ENCODE measurements at regions not wholly inside any gene's neighbourhood (a gene's known extent, or its start where the extent isn't known, plus 50 kb on each side); places are given as distances from the start of the nearest gene placed in this dataset.

GRCh38 chr7:57385668-57386067, 64.3 kb upstream of the ZNF716 start:
- no peak overlapping the region for H3K4me3 ChIP-seq
- TF ChIP-seq CTCF (IDR thresholded peaks at IDR 0.05): no peak
- no peak overlapping the region for H3K27ac ChIP-seq
- no peak for DNase-seq (ENCODE audit: low spot score)

GRCh38 chr7:57388761-57389160, 61.2 kb upstream of the ZNF716 start:
- Histone ChIP-seq H3K4me3 (no peak overlapping the region), H3K27ac (no peak overlapping the region)
- no peak for TF ChIP-seq CTCF (IDR thresholded peaks at IDR 0.05)
- no peak for DNase-seq (ENCODE audit: low spot score)

GRCh38 chr7:57398548-57398947, 51.4 kb upstream of the ZNF716 start:
- H3K4me3 ChIP-seq: no peak overlapping the region
- DNase-seq (ENCODE audit: low spot score): no peak
- H3K27ac ChIP-seq: no peak overlapping the region
- TF ChIP-seq CTCF (IDR thresholded peaks at IDR 0.05): no peak

GRCh38 chr7:57399251-57399940, 50.6 kb upstream of the ZNF716 start:
- H3K4me3 ChIP-seq: no peak overlapping the region
- no peak for DNase-seq (ENCODE audit: low spot score)
- TF ChIP-seq CTCF (IDR thresholded peaks at IDR 0.05): no peak
- H3K27ac ChIP-seq: no peak overlapping the region

- TF ChIP-seq CTCF (IDR thresholded peaks at IDR 0.05): no peak
- Histone ChIP-seq H3K27ac (no peak overlapping the region), H3K4me3 (no peak overlapping the region)
- no peak for DNase-seq (ENCODE audit: low spot score)
Observed at GRCh38 chr7:57399972-57400371, 50.0 kb upstream of the ZNF716 start.

Data from coronary artery (tissue), 2 donors.